Putamen (tissue), 1 donor: ENCODE measurements at regions not wholly inside any gene's neighbourhood (a gene's known extent, or its start where the extent isn't known, plus 50 kb on each side); places are given as distances from the start of the nearest gene placed in this dataset.

Experiments
- DNase-seq: peaks from one replicate; pipeline ENCODE4 v3.0.0-alpha.2; 2016; ENCODE audit warnings: low spot score

DNA sequence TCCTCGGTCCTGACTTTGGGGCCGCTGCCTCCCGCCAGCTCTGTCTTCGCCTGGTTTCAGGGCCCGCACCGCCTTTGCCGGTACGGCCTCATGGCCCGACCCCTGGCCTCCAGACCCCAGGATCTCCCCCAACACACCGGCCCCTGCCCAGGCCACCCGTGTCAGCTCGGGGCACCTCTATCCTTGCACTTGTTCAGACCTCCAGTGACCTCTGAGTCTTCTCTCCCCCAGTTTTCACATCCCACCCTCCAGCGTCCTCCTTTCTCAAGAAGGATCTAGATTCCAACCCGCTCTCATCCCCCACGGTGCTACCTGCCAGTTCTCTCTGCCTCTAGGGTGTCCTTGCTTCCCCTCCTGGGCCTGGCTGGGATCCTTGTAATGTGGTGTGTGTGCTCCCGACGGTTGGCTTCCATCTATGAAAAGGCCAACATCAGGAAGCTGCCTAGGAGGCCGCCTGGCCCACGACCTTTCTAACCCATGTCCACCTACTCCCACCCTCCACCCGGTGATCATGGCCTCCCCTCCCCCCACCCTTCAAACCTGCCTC, 61.1 kb downstream of the SPATA31C2 start:
- DNase-seq = no peak

DNA sequence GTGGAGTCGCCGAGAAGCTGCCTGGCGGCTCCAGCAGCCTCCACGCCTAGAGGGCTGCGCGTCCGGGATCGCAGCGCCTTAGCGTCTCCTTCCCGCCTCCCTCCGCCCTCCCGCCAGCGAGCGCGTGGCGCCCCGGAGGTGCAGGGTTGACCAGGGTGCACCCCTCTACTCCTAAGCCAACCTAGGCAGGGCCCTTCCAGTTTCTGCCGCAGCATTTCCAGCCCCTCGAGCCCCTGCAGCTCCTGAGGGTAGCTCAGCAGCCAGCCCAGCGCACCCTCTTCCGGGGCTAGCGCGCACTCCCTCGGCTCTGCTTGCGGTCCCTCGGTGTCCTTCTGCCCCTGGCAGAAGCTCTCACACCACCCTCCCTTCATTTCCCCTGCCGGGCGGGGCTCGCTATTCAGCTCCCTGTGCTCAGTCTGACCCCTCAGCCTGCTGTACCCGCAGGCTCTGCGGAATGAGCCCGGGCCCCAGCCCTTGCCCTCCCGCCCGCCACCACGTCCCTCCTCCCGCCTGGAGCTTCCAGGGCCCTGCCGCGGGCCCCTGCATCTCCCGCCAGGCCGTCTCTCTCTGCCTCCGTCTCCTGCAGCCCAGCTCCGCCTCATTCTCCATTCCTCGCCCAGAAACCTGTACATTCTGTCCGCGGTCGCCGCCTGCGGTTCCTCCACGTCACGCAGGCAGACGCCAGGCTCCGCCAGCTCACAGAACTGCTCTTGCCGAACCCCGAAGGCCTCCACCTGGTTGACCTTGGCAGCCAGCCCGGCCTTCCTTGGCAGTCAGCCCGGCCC, 61.8 kb downstream of the SPATA31C2 start:
- DNase-seq = peak; percentile 67

DNA sequence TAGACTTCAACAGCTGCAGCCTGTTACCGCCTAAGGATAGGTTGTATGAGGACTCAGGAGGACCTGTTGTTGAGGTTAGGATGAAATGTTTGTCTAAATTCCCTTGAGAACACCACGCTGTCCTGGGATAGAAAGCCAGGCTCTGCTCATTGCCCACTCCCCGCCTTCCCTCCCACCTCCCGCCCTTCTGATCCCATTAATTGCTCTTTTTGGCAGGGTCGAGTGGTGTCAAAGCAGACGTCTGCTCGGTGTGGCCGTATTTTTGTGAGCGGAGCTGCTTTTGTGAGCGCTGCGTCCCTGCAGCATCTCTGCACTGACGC, 62.3 kb downstream of the SPATA31C2 start:
- DNase-seq = no peak

DNA sequence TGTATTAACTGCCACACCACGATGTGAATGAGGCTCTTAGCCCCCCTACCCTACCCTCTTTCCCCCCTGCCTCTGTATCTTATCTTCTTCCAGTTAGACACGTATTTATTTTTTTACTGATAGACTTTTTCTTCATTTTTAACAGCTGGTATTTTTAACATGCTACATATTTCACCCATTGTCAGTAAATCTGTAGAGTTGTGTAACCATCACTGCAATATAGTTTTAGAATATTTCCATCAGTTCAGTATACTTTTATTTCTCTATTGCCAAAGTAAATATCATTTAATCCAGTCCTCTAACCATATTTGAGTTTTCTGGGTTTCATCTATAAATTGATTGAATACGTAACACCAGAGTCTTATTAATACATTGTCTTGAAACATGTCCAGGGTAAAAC, 62.8 kb downstream of the SPATA31C2 start:
- DNase-seq = no peak

DNA sequence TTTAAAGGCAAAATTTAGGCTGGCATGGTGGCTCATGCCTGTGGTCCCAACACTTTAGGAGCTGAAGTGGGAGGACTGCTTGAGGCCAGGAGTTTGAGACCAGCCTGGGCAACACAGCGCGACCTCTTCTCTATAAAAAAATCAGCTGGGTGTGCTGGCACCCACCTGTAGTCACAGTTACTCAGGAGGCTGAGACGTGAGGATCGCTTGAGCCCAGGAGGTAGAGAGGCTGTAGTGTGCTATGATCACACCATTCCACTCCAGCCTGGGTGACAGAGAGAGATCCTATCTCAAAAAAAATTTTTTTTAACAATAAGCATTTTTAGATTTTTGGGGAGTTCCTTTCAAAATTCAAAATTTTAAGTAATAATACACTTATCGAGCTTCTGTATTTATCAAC, 63.3 kb downstream of the SPATA31C2 start:
- DNase-seq = no peak

DNA sequence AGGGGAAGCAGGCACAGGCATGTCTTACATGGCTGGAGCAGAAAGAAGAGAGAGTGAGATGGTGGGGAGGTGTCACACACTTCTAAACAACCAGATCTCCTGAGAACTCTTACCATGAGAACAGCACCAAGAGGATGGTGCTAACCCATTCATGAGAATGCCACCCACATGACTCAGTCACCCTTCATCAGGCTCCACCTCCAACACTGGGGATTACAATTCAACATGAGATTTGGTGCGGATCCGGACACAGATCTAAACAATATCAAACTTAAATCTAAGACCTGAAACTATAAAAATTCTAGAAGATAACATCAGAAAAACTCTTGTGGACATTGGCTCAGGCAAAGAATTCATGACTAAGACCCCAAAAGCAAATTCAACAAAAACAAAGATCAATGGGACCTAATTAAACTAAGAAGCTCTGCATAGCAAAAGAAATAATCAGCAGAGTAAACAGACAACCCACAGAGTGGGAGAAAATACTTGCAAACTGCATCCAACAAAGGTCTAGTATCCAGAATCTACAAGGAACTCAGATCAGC, 65.4 kb downstream of the SPATA31C2 start:
- no peak for DNase-seq

DNA sequence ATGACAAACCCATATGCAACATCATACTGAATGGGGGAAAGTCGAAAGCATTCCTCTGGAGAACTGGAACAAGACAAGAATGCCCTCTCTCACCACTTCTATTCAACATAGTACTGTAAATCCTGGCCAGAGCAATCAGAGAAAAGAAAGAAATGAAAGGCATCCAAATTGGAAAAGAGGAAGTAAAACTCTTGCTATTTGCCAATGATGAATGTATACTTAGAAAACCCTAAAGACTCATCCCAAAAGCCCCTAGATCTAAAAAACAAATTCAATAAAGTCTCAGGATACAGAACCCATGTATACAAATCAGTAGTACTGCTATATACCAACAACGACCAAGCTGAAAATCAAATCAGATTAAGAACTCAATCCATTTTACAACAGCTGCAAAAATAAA, 66.9 kb downstream of the SPATA31C2 start:
- DNase-seq = no peak

DNA sequence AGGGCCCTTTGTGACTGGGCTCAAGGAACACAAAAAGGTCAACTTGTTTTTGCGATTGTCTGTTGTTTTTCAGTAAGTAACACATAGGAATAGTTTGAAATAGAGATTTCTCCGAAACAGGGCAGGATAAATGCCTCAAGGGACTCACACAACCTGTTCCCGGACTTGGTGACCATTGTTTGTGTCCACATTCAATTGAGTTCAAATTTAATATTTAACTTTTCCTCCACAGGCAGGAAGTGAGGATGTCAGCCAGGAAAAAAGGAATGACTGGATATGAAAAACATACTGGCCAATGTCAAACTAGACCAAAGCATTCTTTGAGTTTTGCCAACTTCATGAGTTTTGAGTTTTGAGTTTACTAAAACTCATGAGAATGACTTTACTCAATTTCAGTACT, 72.7 kb downstream of the SPATA31C2 start:
- DNase-seq = no peak

DNA sequence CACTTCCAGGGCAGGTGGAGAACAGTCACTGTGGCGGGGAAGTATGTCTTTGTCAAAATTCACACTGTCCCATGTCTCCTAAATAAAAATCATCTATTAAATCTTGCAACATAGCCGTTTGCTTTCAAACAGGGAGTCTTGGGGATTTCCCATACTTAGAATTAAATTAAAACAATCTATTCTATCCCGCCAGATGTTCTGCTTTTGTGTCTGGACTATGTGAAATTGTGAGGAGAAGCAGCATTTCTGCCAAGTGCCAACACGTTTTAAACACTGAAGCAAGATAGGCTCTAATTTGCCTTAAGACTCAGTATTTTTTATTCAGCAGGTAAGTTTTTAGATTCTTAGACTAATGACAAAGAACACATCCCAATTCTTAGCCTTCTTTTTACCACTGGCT, 73.7 kb downstream of the SPATA31C2 start:
- no peak for DNase-seq

DNA sequence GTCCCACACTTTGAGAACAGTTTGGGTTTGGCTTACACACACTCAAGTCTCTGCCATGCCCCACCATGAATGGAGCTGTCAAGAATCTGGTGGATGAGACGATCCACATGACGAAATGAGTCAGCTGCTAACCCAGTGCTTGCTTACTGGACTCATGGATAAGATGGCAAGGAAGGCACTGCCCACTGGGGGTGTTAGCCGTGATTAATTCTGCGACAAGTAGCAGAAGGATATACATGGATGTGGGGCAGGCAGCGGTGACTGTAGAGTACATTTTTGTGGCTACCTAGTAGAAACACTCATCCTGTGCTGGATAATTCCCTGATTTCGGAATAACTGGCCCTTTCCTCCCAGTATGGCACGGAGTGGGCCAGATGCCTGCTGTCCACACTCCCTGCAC, 77.5 kb downstream of the SPATA31C2 start:
- DNase-seq = no peak

DNA sequence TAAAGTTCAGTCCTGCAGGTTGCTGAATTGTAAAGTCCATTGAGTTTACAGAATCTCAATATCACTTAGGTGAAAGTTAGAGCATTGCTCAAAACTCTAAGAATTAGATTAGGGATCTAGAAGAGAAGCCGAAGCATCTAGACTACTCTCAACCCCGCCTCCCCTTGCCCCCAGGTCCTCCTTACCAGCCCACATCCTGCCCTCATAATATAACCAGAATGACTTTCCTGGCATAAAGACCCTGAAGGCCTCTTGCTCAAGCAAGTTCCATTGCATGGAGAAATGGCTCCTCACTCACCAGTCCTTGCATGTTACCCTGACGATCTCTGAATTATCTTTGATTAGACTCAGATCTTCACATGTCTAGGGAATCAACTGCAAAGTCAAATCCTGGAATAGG, 78.8 kb downstream of the SPATA31C2 start:
- no peak for DNase-seq

DNA sequence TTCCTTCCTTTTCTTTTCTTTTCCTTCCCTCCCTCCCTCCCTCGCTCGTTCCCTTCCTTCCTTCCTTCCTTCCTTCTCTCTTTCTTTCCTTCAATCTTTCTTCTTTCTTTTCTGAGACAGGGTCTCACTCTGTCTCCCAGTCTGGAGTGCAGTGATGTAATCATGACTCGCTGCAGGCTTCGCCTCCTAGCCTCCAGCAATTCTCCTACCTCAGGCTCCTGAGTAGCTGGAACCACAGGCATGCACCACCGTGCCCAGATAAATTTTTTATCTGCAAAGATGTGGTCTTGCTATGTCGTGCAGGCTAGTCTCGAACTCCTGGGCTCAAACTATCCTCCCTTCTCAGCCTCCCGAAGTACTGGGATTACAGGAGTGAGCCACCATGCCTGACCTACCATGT, 81.4 kb downstream of the SPATA31C2 start:
- no peak for DNase-seq

DNA sequence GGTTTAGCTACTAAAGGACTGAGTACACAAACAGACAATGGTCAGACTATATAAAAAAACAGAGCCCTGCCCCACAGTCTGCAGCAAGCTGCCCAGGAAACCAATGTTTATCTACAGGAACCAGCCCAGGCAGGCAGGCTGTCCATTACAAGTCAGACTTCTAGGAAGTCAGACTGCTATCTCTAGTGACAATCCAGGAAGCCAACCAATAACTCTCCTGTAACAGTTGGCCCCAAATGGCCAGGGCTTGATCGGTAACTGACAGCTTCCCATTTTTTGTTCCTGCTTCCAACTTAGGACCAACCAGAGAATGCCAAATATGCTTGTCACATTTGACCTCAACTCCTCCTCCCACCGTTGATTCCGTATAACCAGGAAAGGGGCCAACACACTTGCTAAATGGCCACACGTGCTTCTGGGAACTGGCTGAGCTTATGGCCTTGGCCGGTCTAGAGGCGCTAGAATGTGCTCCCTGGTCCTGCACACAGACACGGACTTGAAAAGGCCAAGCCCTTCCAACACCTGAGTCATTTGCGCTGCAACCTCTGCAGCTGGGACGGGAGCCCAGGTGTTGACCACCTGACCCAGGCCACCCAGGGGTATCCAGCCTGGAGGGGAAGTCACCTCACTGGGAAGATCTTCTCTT, 79.6 kb upstream of the CDK20 start:
- no peak for DNase-seq

DNA sequence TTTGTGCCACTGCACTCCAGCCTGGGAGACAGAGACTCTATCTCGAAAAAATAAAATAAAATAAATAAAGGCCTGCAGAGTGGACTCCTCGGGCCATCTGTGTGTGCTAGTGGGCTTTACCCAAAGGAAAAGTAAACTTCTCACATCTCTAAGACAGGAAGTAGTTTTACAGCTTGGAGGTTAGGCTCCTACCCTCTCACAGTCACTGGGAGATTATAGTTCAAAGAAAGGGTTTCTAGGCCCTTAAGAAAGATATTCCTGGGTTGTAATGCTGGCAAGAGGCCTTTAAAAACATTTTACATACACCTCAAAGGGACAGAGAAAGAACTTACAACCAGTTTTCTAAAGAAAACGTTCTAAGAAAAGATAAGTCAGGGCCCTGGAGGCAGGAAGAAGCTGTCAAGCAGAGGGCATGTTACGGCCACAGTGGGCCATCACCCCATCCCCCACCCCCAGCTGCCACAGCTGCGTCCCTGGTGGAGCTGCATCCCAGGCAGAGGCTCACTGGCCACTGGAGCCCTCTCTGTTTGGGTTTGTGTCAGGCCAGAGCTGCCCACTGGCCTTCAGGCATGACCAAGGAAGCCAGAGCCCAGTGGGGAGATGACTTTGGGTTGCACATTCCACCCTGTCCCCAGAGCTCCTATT, 78.1 kb upstream of the CDK20 start:
- no peak for DNase-seq

DNA sequence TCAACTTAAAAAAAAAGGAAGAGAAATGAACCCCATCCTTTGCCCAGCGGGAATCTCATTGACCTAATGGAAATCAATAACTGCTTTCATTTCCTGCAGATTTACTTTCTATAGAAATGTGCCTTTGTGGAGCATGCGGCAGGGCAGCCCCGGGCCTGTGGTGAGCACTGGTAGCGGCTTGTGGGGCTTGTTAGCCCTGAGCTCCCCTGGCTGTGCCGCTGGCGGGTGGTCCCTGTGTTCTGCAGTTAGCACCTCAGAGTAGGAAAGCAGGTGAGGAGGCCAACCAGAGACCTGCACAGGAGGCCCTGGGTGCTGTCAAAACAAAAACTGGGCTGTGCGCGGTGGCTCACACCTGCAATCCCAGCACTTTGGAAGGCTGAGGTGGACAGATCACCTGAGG, 76.8 kb upstream of the CDK20 start:
- no peak for DNase-seq

DNA sequence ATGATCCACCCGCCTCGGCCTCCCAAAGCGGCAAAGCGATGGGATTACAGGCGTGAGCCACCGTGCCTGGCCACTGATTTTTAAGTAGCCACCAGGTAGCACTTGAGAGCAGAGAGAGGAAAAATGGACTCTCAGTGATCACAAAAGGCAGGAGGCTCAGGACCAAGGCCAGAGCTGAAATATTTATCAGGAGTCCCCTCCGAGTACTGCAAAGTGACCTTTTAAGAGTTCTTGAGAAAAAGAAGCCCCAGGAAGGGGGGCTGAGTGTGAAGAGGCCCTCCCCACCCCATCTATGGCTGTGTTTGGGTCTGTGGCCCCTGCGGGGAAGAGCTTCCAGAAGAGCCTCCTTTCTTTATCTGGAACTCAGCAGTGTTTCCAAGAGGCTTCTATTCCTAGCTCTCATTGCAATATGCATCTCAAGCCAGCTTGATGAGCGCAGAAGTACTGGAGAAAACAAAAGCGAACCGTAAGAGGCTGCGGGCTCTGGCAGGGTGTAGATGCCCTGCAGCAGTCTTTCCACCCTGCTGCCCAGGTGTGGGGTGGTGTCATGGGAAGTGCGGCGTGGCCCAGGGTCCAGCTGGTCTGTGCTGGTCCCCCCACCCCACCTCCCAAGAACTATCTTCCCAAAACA, 75.5 kb upstream of the CDK20 start:
- DNase-seq = no peak

DNA sequence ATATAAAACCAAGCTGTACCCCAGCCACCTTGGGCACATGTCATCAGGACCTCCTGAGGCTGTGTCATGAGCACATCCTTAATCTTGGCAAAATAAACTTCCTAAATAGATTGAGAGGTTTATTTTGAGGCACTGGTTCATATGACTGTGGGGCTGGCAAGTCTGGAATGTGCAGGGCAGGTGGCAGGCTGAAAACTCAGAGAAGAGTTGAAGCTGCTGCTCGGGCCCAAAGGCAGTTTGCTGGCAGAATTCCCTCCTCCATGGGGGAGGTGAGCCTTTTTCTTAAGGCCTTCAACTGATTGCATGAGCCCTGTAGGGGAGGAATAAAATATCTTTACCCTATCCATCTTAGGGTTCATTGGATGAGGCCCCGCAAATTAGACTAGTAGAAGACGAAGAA, 72.2 kb upstream of the CDK20 start:
- no peak for DNase-seq

DNA sequence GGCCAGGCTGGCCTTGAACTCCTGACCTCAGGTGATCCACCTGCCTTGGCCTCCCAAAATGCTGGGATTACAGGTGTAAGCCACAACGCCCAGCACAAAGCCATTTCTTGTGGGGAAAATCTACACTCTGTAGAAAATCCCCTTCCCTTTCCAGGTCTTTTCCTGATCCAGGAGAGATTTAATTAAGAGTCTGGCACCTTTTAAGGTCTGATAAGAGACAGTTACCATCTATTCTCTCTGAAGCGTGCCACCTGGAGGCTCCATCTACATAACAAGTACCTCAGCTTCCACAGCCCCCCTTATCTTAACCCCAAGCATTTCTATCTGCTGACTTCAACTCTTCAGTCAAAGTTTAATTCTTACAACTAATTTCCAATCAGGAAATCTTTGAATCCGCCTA, 71.4 kb upstream of the CDK20 start:
- no peak for DNase-seq

DNA sequence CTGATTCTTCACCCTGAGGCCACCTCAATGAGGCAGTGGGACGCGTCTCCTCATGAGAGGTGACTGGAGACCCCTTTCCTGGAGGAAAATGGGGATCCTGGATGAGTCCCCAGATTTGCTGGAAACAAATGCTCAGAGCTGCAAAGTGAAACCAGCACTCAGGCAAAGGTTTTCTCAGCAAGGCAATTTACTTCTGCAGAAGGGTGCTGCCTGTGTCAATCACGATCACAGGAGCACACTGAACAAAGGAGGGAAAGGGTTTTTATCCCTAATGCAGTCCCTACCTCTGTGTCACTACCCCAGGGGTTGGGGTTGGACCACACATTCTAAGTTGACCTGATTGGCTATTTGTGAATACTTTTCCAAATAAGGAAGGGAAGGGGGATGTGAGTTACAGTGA, 69.9 kb upstream of the CDK20 start:
- DNase-seq = no peak

DNA sequence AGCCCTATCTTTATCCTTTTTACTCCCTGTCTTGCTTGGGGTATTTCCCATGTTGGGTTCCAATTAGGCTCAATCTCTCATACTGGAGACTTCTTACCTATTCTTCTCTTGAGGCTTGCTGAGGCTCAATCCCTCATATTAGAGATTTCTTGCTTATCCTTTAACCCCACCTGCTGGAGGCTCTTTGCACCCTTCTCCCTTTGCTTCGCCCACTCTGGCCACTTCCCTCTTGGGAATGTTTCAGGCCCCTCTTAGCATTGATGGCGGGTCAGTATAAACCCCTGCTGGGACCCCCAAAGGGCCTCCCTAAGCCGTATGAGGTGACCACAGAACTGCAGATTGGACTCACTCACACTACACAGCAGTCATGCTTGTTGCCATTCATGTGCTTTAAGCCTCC, 69.3 kb upstream of the CDK20 start:
- no peak for DNase-seq

DNA sequence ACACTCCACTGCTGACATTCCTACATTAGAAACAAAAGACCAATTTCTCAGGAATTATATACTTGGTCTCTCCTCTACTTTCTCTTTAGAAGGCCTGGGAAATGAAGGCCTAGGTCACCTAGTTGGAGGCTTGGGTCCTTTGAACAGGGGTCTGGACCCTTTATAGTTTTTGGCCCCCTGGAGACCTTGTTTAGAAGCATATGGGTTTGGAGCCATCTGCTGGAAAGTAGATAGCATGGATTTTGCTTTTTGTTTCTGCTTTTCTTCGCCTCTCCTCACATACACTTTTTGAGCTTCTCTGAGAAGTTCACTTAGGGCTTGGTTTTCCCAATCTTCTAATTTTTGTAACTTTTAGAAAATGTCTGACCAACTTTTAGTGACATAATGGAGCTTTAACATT, 67.1 kb upstream of the CDK20 start:
- DNase-seq = no peak

DNA sequence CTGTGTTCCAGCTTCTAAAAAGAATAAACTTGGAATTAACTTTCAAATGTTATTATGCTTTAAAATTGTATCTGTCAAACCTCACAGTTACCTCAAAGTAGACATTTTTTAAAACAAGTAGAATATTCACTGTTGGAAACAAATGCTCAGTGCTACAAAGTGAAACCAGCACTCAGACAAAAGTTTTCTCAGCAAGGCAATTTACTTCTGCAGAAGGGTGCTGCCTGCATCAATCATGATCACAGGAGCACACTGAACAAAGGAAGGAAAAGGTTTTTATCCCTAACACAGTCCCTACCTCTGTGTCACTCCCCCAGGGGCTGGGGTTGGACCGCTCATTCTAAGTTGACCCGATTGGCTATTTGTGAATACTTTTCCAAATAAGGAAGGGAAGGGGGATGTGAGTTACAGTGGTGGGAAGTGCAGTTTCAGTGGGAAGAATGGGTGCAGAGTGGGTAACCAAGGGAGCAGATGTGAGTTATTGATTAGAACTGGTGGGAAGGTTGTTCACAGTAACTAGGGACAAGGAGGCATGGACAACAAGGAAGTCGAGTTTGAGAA, 63.0 kb upstream of the CDK20 start:
- no peak for DNase-seq
